ENCODE measurements at regions not wholly inside any gene's neighbourhood (a gene's known extent, or its start where the extent isn't known, plus 50 kb on each side); places are given as distances from the start of the nearest gene placed in this dataset.

- H3K27ac ChIP-seq (ENCODE audit: control insufficient read depth, insufficient read depth, low read length): no peak overlapping the region
- H3K4me3 ChIP-seq (ENCODE audit: control insufficient read depth in 2 of 3, extremely low read depth in 1 of 3, insufficient read depth in 2 of 3, low read depth in 1 of 3, low read length in 3 of 3): no peak overlapping the region
- H3K9me1 ChIP-seq (ENCODE audit: control insufficient read depth, extremely low read depth, insufficient read depth, low read length): no peaks in the 10 kb centered on the region
- TF ChIP-seq EZH2 (IDR thresholded peaks at IDR 0.05; ENCODE audit: low read length) (no peak), CTCF (optimal IDR thresholded peaks at IDR 0.05 in 1 of 3, IDR thresholded peaks at IDR 0.05 in 1 of 3, conservative IDR thresholded peaks at IDR 0.05 in 1 of 3; ENCODE audit: extremely low read depth in 1 of 3, insufficient read depth in 2 of 3, low read length in 3 of 3) (no peak)
- dilution Hi-C loops (cut with MboI; ENCODE audit: extremely low pct_ligation_motif_present, low sequenced_read_pairs): no loop called here
- DNase-seq (ENCODE audit: low read depth, low spot score): no peak
- H3K9me3 ChIP-seq (ENCODE audit: control insufficient read depth, low read depth, low read length): no peaks in the 10 kb centered on the region
- no peak overlapping the region for H2AFZ ChIP-seq (ENCODE audit: control insufficient read depth, low read length)
- H3K4me2 ChIP-seq (ENCODE audit: control insufficient read depth, extremely low read depth, insufficient read depth, low read depth, low read length): no peak overlapping the region
- no peak for FAIRE-seq
- H3K79me2 ChIP-seq (ENCODE audit: control insufficient read depth, insufficient read depth, low read length): no peaks in the 10 kb centered on the region
- H3K27me3 ChIP-seq (ENCODE audit: control insufficient read depth, extremely low read depth, insufficient read depth, low read length): no peaks in the 10 kb centered on the region
- H3K9ac ChIP-seq (ENCODE audit: control insufficient read depth, extremely low read depth, insufficient read depth, low read length): no peak overlapping the region
- no peaks in the 10 kb centered on the region for H3K4me1 ChIP-seq (ENCODE audit: control insufficient read depth, extremely low read depth, insufficient read depth, low read length)
- H3K36me3 ChIP-seq (ENCODE audit: control insufficient read depth in 2 of 2, extremely low read depth in 1 of 2, insufficient read depth in 2 of 2, low read length in 2 of 2): no peaks in the 10 kb centered on the region
- no peaks in the 10 kb centered on the region for H4K20me1 ChIP-seq (ENCODE audit: control insufficient read depth, extremely low read depth, insufficient read depth, low read length)
Observed at GRCh38 chr13:22063416-22064124, 392.7 kb downstream of the FGF9 start.

- H3K79me2 ChIP-seq (ENCODE audit: control insufficient read depth, insufficient read depth, low read length): no peaks in the 10 kb centered on the region
- H4K20me1 ChIP-seq (ENCODE audit: control insufficient read depth, extremely low read depth, insufficient read depth, low read length): no peaks in the 10 kb centered on the region
- H3K4me3 ChIP-seq (ENCODE audit: control insufficient read depth in 2 of 3, extremely low read depth in 1 of 3, insufficient read depth in 2 of 3, low read depth in 1 of 3, low read length in 3 of 3): no peak overlapping the region
- no peaks in the 10 kb centered on the region for H3K36me3 ChIP-seq (ENCODE audit: control insufficient read depth in 2 of 2, extremely low read depth in 1 of 2, insufficient read depth in 2 of 2, low read length in 2 of 2)
- TF ChIP-seq CTCF (optimal IDR thresholded peaks at IDR 0.05 in 1 of 3, IDR thresholded peaks at IDR 0.05 in 1 of 3, conservative IDR thresholded peaks at IDR 0.05 in 1 of 3; ENCODE audit: extremely low read depth in 1 of 3, insufficient read depth in 2 of 3, low read length in 3 of 3): no peak
- H3K27ac ChIP-seq (ENCODE audit: control insufficient read depth, insufficient read depth, low read length): no peak overlapping the region
- DNase-seq (ENCODE audit: low read depth, low spot score): no peak
- H3K9me3 ChIP-seq (ENCODE audit: control insufficient read depth, low read depth, low read length): no peaks in the 10 kb centered on the region
- H3K4me1 ChIP-seq (ENCODE audit: control insufficient read depth, extremely low read depth, insufficient read depth, low read length): no peaks in the 10 kb centered on the region
- dilution Hi-C loops (cut with MboI; ENCODE audit: extremely low pct_ligation_motif_present, low sequenced_read_pairs): no loop called here
- no peak overlapping the region for H3K9ac ChIP-seq (ENCODE audit: control insufficient read depth, extremely low read depth, insufficient read depth, low read length)
- no peak for FAIRE-seq
- H3K9me1 ChIP-seq (ENCODE audit: control insufficient read depth, extremely low read depth, insufficient read depth, low read length): no peaks in the 10 kb centered on the region
- H3K4me2 ChIP-seq (ENCODE audit: control insufficient read depth, extremely low read depth, insufficient read depth, low read depth, low read length): no peak overlapping the region
- no peaks in the 10 kb centered on the region for H3K27me3 ChIP-seq (ENCODE audit: control insufficient read depth, extremely low read depth, insufficient read depth, low read length)
- H2AFZ ChIP-seq (ENCODE audit: control insufficient read depth, low read length): no peak overlapping the region
Observed at GRCh38 chr13:22064854-22065620, 394.2 kb downstream of the FGF9 start.

Data from keratinocyte (primary cell).